Liver (tissue), 8 donors: ENCODE measurements at regions not wholly inside any gene's neighbourhood (a gene's known extent, or its start where the extent isn't known, plus 50 kb on each side); places are given as distances from the start of the nearest gene placed in this dataset.

Experiments used
- DNase-seq: peaks from one replicate; pipeline ENCODE4 v3.0.0-alpha.2; 2017; ENCODE audit warnings: low spot score
- H3K27ac ChIP-seq, 2 donors: one replicate each; pipeline ENCODE4 v1.7.0; 2013; ENCODE audit warnings: inconsistent platforms in 2 of 2, low read length in 2 of 2, control low read depth in 1 of 2, low read depth in 1 of 2, mild to moderate bottlenecking in 1 of 2
- H3K27me3 ChIP-seq, 4 donors: one replicate each; pipeline versions ENCODE4 v1.6.1 to v1.7.0; 2013; ENCODE audit warnings: low read length in 3 of 4, inconsistent platforms in 1 of 4, mild to moderate bottlenecking in 1 of 4, moderate library complexity in 1 of 4; ENCODE audit not compliant: control insufficient read depth in 4 of 4, insufficient read depth in 4 of 4
- H3K36me3 ChIP-seq, 4 donors: one replicate each; pipeline versions ENCODE4 v1.6.1 to v1.7.0; 2013; ENCODE audit warnings: low read length in 3 of 4, mild to moderate bottlenecking in 3 of 4, low read depth in 1 of 4, moderate library complexity in 1 of 4; ENCODE audit not compliant: control insufficient read depth in 4 of 4, insufficient read depth in 3 of 4
- H3K4me1 ChIP-seq, 4 donors: one replicate each; pipeline versions ENCODE4 v1.6.1 to v1.7.0; 2013; ENCODE audit warnings: low read length in 3 of 4, mild to moderate bottlenecking in 3 of 4, moderate library complexity in 1 of 4; ENCODE audit not compliant: control insufficient read depth in 4 of 4, insufficient read depth in 4 of 4
- H3K4me3 ChIP-seq, 3 donors: one replicate each; pipeline versions ENCODE4 v1.6.1 to v1.7.0; 2013; ENCODE audit warnings: low read length in 3 of 3, control low read depth in 1 of 3, low read depth in 1 of 3, mild to moderate bottlenecking in 1 of 3
- H3K9ac ChIP-seq, 2 donors: one replicate each; pipeline ENCODE4 v1.7.0; 2013; ENCODE audit warnings: low read length in 2 of 2, mild to moderate bottlenecking in 2 of 2, moderate library complexity in 2 of 2, control low read depth in 1 of 2, low read depth in 1 of 2
- H3K9me3 ChIP-seq, 4 donors: one replicate each; pipeline versions ENCODE4 v1.6.1 to v1.7.0; 2013; ENCODE audit warnings: low read length in 3 of 4; ENCODE audit not compliant: control insufficient read depth in 4 of 4
- EGR1 ChIP-seq, 2 donors: IDR thresholded peaks; 2 replicates each; pipeline ENCODE4 v1.6.1; 2016 to 2018; ENCODE audit warnings: antibody characterized with exemption in 2 of 2, low read depth in 2 of 2
- FOXA1 ChIP-seq: IDR thresholded peaks from 2 replicates; pipeline ENCODE4 v1.6.1; 2016; ENCODE audit warnings: antibody characterized with exemption
- FOXA2 ChIP-seq: IDR thresholded peaks from 2 replicates; pipeline ENCODE4 v1.6.1; 2016; ENCODE audit warnings: antibody characterized with exemption
- HNF4A ChIP-seq, 2 donors: conservative IDR thresholded peaks; 2 replicates each; pipeline ENCODE4 v1.6.1; 2016; ENCODE audit warnings: antibody characterized with exemption in 2 of 2, mild to moderate bottlenecking in 2 of 2
- HNF4G ChIP-seq: IDR thresholded peaks from 2 replicates; pipeline ENCODE4 v1.6.1; 2016; ENCODE audit warnings: antibody characterized with exemption
- JUND ChIP-seq, 2 donors: IDR thresholded peaks; 2 replicates each; pipeline ENCODE4 v1.6.1; 2016; ENCODE audit warnings: antibody characterized with exemption in 2 of 2
- NR2F2 ChIP-seq: IDR thresholded peaks from 2 replicates; pipeline ENCODE4 v1.6.1; 2016; ENCODE audit warnings: antibody characterized with exemption
- RAD21 ChIP-seq, 2 donors: IDR thresholded peaks; 2 replicates each; pipeline ENCODE4 v1.6.1; 2016; ENCODE audit warnings: antibody characterized with exemption in 2 of 2, mild to moderate bottlenecking in 2 of 2
- RXRA ChIP-seq, 2 donors: IDR thresholded peaks; 2 replicates each; pipeline ENCODE4 v1.6.1; 2017 to 2018; ENCODE audit warnings: antibody characterized with exemption in 2 of 2, mild to moderate bottlenecking in 1 of 2
- SP1 ChIP-seq: IDR thresholded peaks from 2 replicates; pipeline ENCODE4 v1.6.1; 2018; ENCODE audit warnings: antibody characterized with exemption, mild to moderate bottlenecking
- TAF1 ChIP-seq: conservative IDR thresholded peaks from 2 replicates; pipeline ENCODE4 v1.6.1; 2016; ENCODE audit warnings: antibody characterized with exemption, mild to moderate bottlenecking
- YY1 ChIP-seq: IDR thresholded peaks from 2 replicates; pipeline ENCODE4 v1.6.1; 2016; ENCODE audit warnings: antibody characterized with exemption, mild to moderate bottlenecking
- WGBS: extraction: QIAGEN DNeasy Blood & Tissue Kit; methylation state at CpG from one replicate; pipeline ENCODE4 v1.1.7; 2013; 5-methylcytosine and 5-hydroxymethylcytosine counted together
- TF ChIP-seq, protein P1 (sequence below): IDR thresholded peaks from 2 replicates; pipeline ENCODE4 v1.6.1; 2016; ENCODE audit warnings: antibody characterized with exemption
- TF ChIP-seq, protein P2 (sequence below): IDR thresholded peaks from 2 replicates; pipeline ENCODE4 v1.6.1; 2016; ENCODE audit warnings: antibody characterized with exemption
- TF ChIP-seq, protein P3 (sequence below): IDR thresholded peaks from 2 replicates; pipeline ENCODE4 v1.6.1; 2016; ENCODE audit warnings: antibody characterized with exemption, mild to moderate bottlenecking
- TF ChIP-seq, protein P4 (sequence below): fragments of 150-350 bp; IDR thresholded peaks from 2 replicates; pipeline ENCODE4 v1.5.1; 2017; ENCODE audit warnings: improper control_type of control experiment, low read depth, low read length; ENCODE audit not compliant: missing input control
- TF ChIP-seq, protein P5 (sequence below): IDR thresholded peaks from 2 replicates; pipeline ENCODE4 v1.6.1; 2016; ENCODE audit warnings: antibody characterized with exemption
- donor health status: healthy.
- donor health status: healthy.
- donor health status: healthy.
- donor health status: healthy.
- donor health status: healthy.

DNA sequence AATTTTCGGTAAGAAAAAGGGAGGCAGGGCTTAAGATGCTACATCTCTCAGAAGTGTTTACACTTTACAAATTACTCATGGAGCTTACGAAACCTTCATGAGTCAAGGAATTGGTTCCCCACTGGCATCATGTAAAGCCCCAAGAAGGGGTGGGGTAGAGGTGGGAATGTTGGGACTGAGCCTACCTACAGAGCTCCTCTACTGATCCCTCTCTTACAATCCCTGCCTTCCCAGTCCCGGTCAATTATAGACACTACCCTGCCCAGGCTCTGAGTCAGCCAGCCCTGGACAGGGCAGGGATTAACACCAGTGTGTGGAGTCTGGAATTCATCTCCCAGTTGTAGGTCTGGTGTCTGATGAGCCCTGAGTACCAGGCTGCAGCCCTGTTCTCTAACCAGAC lies 248.9 kb downstream of the PAX3 start:
- Histone ChIP-seq H3K4me1 (no peaks in the 10 kb centered on the region), H3K36me3 (no peaks in the 10 kb centered on the region), H3K9ac (no peak overlapping the region), H3K27me3 (peaks cover 0 to 13% (median under 1%) of the 10 kb centered on the region in 4 donors), H3K9me3 (no peaks in the 10 kb centered on the region), H3K27ac (no peak overlapping the region), H3K4me3 (no peak overlapping the region)
- no peak for DNase-seq
- WGBS, result 79% methylated on average over 3 of the region's 3 CpGs
- TF ChIP-seq, protein P1, sequence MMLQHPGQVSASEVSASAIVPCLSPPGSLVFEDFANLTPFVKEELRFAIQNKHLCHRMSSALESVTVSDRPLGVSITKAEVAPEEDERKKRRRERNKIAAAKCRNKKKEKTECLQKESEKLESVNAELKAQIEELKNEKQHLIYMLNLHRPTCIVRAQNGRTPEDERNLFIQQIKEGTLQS, result no peak
- TF ChIP-seq HNF4A (conservative IDR thresholded peaks at IDR 0.05), result no peak
- no peak for TF ChIP-seq SP1
- TF ChIP-seq, protein P2, sequence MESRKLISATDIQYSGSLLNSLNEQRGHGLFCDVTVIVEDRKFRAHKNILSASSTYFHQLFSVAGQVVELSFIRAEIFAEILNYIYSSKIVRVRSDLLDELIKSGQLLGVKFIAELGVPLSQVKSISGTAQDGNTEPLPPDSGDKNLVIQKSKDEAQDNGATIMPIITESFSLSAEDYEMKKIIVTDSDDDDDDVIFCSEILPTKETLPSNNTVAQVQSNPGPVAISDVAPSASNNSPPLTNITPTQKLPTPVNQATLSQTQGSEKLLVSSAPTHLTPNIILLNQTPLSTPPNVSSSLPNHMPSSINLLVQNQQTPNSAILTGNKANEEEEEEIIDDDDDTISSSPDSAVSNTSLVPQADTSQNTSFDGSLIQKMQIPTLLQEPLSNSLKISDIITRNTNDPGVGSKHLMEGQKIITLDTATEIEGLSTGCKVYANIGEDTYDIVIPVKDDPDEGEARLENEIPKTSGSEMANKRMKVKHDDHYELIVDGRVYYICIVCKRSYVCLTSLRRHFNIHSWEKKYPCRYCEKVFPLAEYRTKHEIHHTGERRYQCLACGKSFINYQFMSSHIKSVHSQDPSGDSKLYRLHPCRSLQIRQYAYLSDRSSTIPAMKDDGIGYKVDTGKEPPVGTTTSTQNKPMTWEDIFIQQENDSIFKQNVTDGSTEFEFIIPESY, result no peak
- TF ChIP-seq, protein P3, sequence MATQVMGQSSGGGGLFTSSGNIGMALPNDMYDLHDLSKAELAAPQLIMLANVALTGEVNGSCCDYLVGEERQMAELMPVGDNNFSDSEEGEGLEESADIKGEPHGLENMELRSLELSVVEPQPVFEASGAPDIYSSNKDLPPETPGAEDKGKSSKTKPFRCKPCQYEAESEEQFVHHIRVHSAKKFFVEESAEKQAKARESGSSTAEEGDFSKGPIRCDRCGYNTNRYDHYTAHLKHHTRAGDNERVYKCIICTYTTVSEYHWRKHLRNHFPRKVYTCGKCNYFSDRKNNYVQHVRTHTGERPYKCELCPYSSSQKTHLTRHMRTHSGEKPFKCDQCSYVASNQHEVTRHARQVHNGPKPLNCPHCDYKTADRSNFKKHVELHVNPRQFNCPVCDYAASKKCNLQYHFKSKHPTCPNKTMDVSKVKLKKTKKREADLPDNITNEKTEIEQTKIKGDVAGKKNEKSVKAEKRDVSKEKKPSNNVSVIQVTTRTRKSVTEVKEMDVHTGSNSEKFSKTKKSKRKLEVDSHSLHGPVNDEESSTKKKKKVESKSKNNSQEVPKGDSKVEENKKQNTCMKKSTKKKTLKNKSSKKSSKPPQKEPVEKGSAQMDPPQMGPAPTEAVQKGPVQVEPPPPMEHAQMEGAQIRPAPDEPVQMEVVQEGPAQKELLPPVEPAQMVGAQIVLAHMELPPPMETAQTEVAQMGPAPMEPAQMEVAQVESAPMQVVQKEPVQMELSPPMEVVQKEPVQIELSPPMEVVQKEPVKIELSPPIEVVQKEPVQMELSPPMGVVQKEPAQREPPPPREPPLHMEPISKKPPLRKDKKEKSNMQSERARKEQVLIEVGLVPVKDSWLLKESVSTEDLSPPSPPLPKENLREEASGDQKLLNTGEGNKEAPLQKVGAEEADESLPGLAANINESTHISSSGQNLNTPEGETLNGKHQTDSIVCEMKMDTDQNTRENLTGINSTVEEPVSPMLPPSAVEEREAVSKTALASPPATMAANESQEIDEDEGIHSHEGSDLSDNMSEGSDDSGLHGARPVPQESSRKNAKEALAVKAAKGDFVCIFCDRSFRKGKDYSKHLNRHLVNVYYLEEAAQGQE, result no peak
- TF ChIP-seq EGR1 (IDR thresholded peaks at IDR 0.05; ENCODE audit: low read depth in 2 of 2), result no peak
- TF ChIP-seq, protein P4, sequence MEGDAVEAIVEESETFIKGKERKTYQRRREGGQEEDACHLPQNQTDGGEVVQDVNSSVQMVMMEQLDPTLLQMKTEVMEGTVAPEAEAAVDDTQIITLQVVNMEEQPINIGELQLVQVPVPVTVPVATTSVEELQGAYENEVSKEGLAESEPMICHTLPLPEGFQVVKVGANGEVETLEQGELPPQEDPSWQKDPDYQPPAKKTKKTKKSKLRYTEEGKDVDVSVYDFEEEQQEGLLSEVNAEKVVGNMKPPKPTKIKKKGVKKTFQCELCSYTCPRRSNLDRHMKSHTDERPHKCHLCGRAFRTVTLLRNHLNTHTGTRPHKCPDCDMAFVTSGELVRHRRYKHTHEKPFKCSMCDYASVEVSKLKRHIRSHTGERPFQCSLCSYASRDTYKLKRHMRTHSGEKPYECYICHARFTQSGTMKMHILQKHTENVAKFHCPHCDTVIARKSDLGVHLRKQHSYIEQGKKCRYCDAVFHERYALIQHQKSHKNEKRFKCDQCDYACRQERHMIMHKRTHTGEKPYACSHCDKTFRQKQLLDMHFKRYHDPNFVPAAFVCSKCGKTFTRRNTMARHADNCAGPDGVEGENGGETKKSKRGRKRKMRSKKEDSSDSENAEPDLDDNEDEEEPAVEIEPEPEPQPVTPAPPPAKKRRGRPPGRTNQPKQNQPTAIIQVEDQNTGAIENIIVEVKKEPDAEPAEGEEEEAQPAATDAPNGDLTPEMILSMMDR, result no peak

DNA sequence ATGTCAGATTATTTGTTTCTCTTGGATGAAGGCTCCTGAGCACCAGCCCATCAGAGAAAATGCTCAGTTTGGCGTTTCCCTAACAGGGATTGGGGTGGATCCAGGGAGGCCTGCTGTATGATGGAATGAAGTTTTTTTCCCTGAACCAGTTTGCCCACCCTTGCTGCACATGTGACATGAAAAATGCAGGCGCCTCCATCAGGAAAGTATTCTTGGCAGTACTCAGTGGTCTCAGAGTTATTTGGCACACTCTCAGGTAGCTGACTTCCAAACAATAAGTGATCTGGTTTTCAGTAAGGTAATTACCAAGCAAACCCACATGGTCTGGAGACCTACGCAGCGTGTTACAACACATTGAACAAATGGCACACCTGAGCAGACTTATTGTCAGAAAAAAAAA lies 254.9 kb downstream of the PAX3 start:
- no peak for TF ChIP-seq RXRA (IDR thresholded peaks at IDR 0.05)
- Histone ChIP-seq H3K27ac (no peak overlapping the region), H3K36me3 (no peaks in the 10 kb centered on the region), H3K27me3 (peaks cover 0 to 5% (median 0%) of the 10 kb centered on the region in 4 donors), H3K9me3 (no peaks in the 10 kb centered on the region), H3K9ac (no peak overlapping the region), H3K4me3 (no peak overlapping the region), H3K4me1 (peaks cover 0 to 8% (median 1%) of the 10 kb centered on the region in 4 donors)
- DNase-seq, result no peak
- WGBS, result 83% methylated on average over 4 of the region's 4 CpGs

DNA sequence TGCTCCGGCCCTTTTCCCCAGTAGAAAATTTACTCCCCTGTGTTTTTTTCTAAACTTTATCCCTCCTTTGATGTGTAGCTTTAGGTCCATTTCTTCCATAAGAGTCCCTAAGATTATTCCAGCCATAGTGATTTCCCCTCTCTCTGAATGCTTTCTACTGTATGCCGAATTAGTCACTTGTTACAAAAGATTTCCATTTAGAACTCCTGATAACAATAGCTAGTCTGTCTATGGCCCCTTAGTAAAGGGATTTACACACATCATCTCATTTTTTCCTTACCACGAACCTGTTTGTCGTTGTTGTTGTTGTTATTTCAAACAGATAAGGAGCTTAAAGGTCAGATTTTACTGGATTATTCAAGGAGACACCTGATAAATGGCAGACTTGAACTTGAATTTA lies 256.1 kb downstream of the PAX3 start:
- H3K9me3 ChIP-seq, result no peaks in the 10 kb centered on the region
- H3K4me3 ChIP-seq, result no peak overlapping the region
- TF ChIP-seq HNF4G (no peak), YY1 (no peak), HNF4A (conservative IDR thresholded peaks at IDR 0.05) (no peak), FOXA2 (no peak), FOXA1 (no peak), SP1 (no peak), RXRA (IDR thresholded peaks at IDR 0.05) (no peak), EGR1 (IDR thresholded peaks at IDR 0.05; ENCODE audit: low read depth in 2 of 2) (no peak), TAF1 (no peak), NR2F2 (no peak), JUND (IDR thresholded peaks at IDR 0.05) (no peak), RAD21 (IDR thresholded peaks at IDR 0.05) (no peak)
- TF ChIP-seq, protein P5, sequence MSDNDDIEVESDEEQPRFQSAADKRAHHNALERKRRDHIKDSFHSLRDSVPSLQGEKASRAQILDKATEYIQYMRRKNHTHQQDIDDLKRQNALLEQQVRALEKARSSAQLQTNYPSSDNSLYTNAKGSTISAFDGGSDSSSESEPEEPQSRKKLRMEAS, result no peak
- TF ChIP-seq, protein P1, result no peak
- TF ChIP-seq, protein P3, result no peak
- H3K27ac ChIP-seq, result no peak overlapping the region
- H3K4me1 ChIP-seq, result peaks cover 0 to 8% (median 1%) of the 10 kb centered on the region in 4 donors
- WGBS, result 47% methylated on average over 4 of the region's 4 CpGs
- no peak overlapping the region for H3K9ac ChIP-seq
- no peaks in the 10 kb centered on the region for H3K36me3 ChIP-seq
- DNase-seq, result no peak
- peaks cover 0 to 5% (median 0%) of the 10 kb centered on the region in 4 donors for H3K27me3 ChIP-seq
